ENCODE measurements at regions not wholly inside any gene's neighbourhood (a gene's known extent, or its start where the extent isn't known, plus 50 kb on each side); places are given as distances from the start of the nearest gene placed in this dataset.

DNA sequence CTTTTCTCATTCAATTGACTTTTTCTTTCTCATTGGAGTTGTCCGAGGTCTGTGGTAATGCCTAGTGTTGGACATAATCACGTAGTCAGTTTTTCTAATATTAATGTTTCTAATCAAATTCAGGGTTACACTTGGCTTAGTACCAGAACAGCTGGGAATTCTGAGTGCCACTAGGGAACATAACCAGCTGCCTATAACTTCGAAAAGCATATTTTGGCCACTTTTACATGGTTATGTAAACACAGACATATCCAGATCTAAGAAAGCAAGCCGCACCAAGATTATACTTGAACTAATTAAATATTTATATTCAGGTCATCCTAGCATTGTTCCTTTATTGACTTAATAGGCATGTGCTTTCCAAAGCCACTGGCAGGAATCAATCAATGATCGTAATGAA is 91.1 kb upstream of the ARHGAP28 start (continued):
- TF ChIP-seq, protein P1, sequence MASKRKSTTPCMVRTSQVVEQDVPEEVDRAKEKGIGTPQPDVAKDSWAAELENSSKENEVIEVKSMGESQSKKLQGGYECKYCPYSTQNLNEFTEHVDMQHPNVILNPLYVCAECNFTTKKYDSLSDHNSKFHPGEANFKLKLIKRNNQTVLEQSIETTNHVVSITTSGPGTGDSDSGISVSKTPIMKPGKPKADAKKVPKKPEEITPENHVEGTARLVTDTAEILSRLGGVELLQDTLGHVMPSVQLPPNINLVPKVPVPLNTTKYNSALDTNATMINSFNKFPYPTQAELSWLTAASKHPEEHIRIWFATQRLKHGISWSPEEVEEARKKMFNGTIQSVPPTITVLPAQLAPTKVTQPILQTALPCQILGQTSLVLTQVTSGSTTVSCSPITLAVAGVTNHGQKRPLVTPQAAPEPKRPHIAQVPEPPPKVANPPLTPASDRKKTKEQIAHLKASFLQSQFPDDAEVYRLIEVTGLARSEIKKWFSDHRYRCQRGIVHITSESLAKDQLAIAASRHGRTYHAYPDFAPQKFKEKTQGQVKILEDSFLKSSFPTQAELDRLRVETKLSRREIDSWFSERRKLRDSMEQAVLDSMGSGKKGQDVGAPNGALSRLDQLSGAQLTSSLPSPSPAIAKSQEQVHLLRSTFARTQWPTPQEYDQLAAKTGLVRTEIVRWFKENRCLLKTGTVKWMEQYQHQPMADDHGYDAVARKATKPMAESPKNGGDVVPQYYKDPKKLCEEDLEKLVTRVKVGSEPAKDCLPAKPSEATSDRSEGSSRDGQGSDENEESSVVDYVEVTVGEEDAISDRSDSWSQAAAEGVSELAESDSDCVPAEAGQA (IDR thresholded peaks at IDR 0.05; ENCODE audit: low read depth) = no peak
- TF ChIP-seq, protein P1 (CRISPR knock-in tag; IDR thresholded peaks at IDR 0.05; ENCODE audit: borderline replicate concordance) = no peak
- TF ChIP-seq ZSCAN20 (CRISPR knock-in tag; IDR thresholded peaks at IDR 0.05; ENCODE audit: borderline replicate concordance) = no peak
- TF ChIP-seq ZNF44 (CRISPR knock-in tag; IDR thresholded peaks at IDR 0.05) = no peak
- TF ChIP-seq ZNF180 (CRISPR knock-in tag; IDR thresholded peaks at IDR 0.05; ENCODE audit: borderline replicate concordance, low read depth) = no peak
- TF ChIP-seq, protein P2, sequence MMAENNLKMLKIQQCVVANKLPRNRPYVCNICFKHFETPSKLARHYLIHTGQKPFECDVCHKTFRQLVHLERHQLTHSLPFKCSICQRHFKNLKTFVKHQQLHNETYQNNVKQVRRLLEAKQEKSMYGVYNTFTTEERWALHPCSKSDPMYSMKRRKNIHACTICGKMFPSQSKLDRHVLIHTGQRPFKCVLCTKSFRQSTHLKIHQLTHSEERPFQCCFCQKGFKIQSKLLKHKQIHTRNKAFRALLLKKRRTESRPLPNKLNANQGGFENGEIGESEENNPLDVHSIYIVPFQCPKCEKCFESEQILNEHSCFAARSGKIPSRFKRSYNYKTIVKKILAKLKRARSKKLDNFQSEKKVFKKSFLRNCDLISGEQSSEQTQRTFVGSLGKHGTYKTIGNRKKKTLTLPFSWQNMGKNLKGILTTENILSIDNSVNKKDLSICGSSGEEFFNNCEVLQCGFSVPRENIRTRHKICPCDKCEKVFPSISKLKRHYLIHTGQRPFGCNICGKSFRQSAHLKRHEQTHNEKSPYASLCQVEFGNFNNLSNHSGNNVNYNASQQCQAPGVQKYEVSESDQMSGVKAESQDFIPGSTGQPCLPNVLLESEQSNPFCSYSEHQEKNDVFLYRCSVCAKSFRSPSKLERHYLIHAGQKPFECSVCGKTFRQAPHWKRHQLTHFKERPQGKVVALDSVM (CRISPR knock-in tag; IDR thresholded peaks at IDR 0.05) = no peak
- no peak for TF ChIP-seq DMAP1 (CRISPR knock-in tag; IDR thresholded peaks at IDR 0.05)
- TF ChIP-seq MAFK (conservative IDR thresholded peaks at IDR 0.05 in 1 of 2, IDR thresholded peaks at IDR 0.05 in 1 of 2; ENCODE audit: low read length in 2 of 2) = no peak
